ENCODE measurements at regions not wholly inside any gene's neighbourhood (a gene's known extent, or its start where the extent isn't known, plus 50 kb on each side); places are given as distances from the start of the nearest gene placed in this dataset.

DNA sequence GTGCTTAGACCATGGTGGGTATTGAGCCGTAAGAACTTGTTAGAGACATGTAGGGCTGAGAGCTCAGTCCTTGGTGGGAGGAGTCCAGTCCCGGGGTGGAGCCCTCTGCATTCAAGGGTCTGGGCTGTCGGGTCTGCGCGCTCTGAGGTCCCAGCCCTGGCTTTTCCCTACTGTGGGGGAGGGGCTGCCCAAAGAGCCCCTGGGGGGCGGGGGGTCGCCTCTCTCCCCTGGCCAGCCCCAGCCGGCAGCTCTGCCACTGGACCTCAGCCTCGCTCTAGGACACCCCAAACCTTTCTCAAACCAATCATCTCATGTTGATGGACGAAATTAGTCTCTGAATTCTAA is 1006.4 kb downstream of the BRD1 start:
- Histone ChIP-seq H3K27ac (ENCODE audit: low read length in 2 of 2) (no peak overlapping the region), H3K9ac (ENCODE audit: low read length) (no peak overlapping the region), H4K20me1 (ENCODE audit: control insufficient read depth, insufficient read depth, low read length, poor library complexity, severe bottlenecking) (no peaks in the 10 kb centered on the region), H3K27me3 (replicated peaks in 1 of 4; ENCODE audit: control extremely low read depth in 1 of 4, control insufficient read depth in 3 of 4, insufficient read depth in 4 of 4, low read length in 3 of 4) (no peaks in the 10 kb centered on the region), H3K79me2 (ENCODE audit: control insufficient read depth, insufficient read depth, low read length) (no peaks in the 10 kb centered on the region), H3K36me3 (replicated peaks in 1 of 2; ENCODE audit: control extremely low read depth in 1 of 2, control insufficient read depth in 1 of 2, extremely low read depth in 1 of 2, insufficient read depth in 2 of 2, low read length in 1 of 2) (no peaks in the 10 kb centered on the region), H3K4me3 (ENCODE audit: control extremely low read depth in 1 of 5, extremely low read depth in 1 of 5, insufficient read depth in 1 of 5, low read depth in 2 of 5, low read length in 4 of 5) (no peak overlapping the region), H3K4me2 (replicated peaks; ENCODE audit: low read depth, low read length, poor library complexity, severe bottlenecking) (no peak overlapping the region), H3K4me1 (ENCODE audit: control insufficient read depth in 2 of 2, insufficient read depth in 2 of 2, low read length in 2 of 2) (no peaks in the 10 kb centered on the region), H2AFZ (ENCODE audit: insufficient read depth, low read depth, low read length, poor library complexity, severe bottlenecking) (no peak overlapping the region), H3K9me3 (ENCODE audit: control extremely low read depth in 1 of 3, control insufficient read depth in 2 of 3, insufficient read depth in 1 of 3, low read length in 2 of 3) (peaks cover 0 to 10% (median 0%) of the 10 kb centered on the region in 3 donors)
- POLR2A ChIA-PET: no interaction called here
- no peaks in the 10 kb centered on the region for H3K27me3 Mint-ChIP-seq
- DNase-seq: no peak
- WGBS (ENCODE audit: insufficient coverage): 72% methylated on average over 10 of the region's 10 CpGs
- no peaks in the 10 kb centered on the region for H3K4me1 Mint-ChIP-seq
- no peak overlapping the region for H3K4me3 Mint-ChIP-seq
- H3K27ac Mint-ChIP-seq: no peak overlapping the region
- H3K9me3 Mint-ChIP-seq (ENCODE audit: insufficient read depth): no peaks in the 10 kb centered on the region
- ATAC-seq (ENCODE audit: low read depth): no peak
- CTCF ChIA-PET: no interaction called here
- intact Hi-C loops (cut with micrococcal nuclease): no loop called here
- TF ChIP-seq EZH2 (IDR thresholded peaks at IDR 0.05; ENCODE audit: borderline replicate concordance, insufficient read depth, low read depth, low read length, poor library complexity, severe bottlenecking): no peak
- TF ChIP-seq, protein P1, sequence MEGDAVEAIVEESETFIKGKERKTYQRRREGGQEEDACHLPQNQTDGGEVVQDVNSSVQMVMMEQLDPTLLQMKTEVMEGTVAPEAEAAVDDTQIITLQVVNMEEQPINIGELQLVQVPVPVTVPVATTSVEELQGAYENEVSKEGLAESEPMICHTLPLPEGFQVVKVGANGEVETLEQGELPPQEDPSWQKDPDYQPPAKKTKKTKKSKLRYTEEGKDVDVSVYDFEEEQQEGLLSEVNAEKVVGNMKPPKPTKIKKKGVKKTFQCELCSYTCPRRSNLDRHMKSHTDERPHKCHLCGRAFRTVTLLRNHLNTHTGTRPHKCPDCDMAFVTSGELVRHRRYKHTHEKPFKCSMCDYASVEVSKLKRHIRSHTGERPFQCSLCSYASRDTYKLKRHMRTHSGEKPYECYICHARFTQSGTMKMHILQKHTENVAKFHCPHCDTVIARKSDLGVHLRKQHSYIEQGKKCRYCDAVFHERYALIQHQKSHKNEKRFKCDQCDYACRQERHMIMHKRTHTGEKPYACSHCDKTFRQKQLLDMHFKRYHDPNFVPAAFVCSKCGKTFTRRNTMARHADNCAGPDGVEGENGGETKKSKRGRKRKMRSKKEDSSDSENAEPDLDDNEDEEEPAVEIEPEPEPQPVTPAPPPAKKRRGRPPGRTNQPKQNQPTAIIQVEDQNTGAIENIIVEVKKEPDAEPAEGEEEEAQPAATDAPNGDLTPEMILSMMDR (IDR thresholded peaks at IDR 0.05): no peak

DNA sequence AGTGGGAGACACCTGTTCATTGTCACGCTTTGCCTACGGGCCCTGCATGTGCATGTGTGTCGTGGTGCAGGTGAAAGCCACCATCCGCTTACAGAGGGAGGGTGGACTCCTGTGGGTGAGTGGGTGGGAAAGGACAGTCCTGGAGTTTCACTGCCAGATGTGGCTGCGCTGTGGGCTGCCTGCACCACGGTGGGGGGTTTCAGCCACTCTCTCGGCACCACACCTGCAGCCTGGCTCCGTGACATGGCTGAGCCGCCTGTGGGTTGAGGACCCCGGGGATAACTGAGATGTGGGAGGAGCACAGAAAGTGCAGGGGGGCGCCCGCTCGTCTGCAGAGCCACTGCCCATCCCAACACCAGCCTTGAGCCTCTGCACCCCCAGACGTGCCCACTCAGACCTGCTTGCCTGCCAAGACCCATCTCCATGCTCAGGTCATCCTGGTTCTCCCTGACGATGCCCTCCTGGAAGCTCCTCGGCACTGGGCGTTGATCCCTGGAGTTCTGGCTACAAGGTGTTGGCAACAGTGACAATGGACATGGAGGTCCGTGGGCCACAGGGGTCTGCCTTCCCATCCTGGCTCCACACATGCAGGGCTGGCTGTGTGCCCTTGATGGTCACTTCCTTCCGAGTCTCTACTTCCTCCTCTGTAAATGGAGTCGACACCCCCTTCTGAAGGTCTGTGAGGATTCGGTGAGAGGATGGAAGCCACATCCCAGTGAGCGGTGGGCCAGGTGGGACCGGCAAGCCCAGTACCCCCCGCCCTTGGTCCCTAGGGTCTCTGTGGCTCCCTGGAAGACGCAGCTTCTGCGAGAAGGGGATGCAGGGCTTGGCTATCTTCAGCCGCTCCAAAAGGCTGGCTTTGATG is 1007.0 kb downstream of the BRD1 start:
- H3K9me3 ChIP-seq (ENCODE audit: control extremely low read depth in 1 of 3, control insufficient read depth in 2 of 3, insufficient read depth in 1 of 3, low read length in 2 of 3): peaks cover 0 to 10% (median 0%) of the 10 kb centered on the region in 3 donors
- no peak overlapping the region for H3K9ac ChIP-seq (ENCODE audit: low read length)
- H2AFZ ChIP-seq (ENCODE audit: insufficient read depth, low read depth, low read length, poor library complexity, severe bottlenecking): no peak overlapping the region
- H3K4me1 Mint-ChIP-seq: no peaks in the 10 kb centered on the region
- H3K4me2 ChIP-seq (replicated peaks; ENCODE audit: low read depth, low read length, poor library complexity, severe bottlenecking): no peak overlapping the region
- no peaks in the 10 kb centered on the region for H3K36me3 ChIP-seq (replicated peaks in 1 of 2; ENCODE audit: control extremely low read depth in 1 of 2, control insufficient read depth in 1 of 2, extremely low read depth in 1 of 2, insufficient read depth in 2 of 2, low read length in 1 of 2)
- no peak overlapping the region for H3K27ac Mint-ChIP-seq
- H3K79me2 ChIP-seq (ENCODE audit: control insufficient read depth, insufficient read depth, low read length): no peaks in the 10 kb centered on the region
- H3K4me3 ChIP-seq (ENCODE audit: control extremely low read depth in 1 of 5, extremely low read depth in 1 of 5, insufficient read depth in 1 of 5, low read depth in 2 of 5, low read length in 4 of 5): no peak overlapping the region
- H3K4me3 Mint-ChIP-seq: no peak overlapping the region
- WGBS (ENCODE audit: insufficient coverage): 88% methylated on average over 22 of the region's 27 CpGs
- ChIA-PET CTCF (no interaction called here), POLR2A (no interaction called here)
- no peaks in the 10 kb centered on the region for H3K4me1 ChIP-seq (ENCODE audit: control insufficient read depth in 2 of 2, insufficient read depth in 2 of 2, low read length in 2 of 2)
- intact Hi-C loops (cut with micrococcal nuclease): no loop called here
- no peaks in the 10 kb centered on the region for H3K9me3 Mint-ChIP-seq (ENCODE audit: insufficient read depth)
- no peaks in the 10 kb centered on the region for H4K20me1 ChIP-seq (ENCODE audit: control insufficient read depth, insufficient read depth, low read length, poor library complexity, severe bottlenecking)
- no peaks in the 10 kb centered on the region for H3K27me3 ChIP-seq (replicated peaks in 1 of 4; ENCODE audit: control extremely low read depth in 1 of 4, control insufficient read depth in 3 of 4, insufficient read depth in 4 of 4, low read length in 3 of 4)
- no peak for ATAC-seq (ENCODE audit: low read depth)
- TF ChIP-seq EZH2 (IDR thresholded peaks at IDR 0.05; ENCODE audit: borderline replicate concordance, insufficient read depth, low read depth, low read length, poor library complexity, severe bottlenecking): no peak
- TF ChIP-seq, protein P1 (IDR thresholded peaks at IDR 0.05): no peak
- no peak for DNase-seq
- no peaks in the 10 kb centered on the region for H3K27me3 Mint-ChIP-seq
- H3K27ac ChIP-seq (ENCODE audit: low read length in 2 of 2): no peak overlapping the region
